Ammon's horn (tissue), 1 donor: ENCODE measurements at regions not wholly inside any gene's neighbourhood (a gene's known extent, or its start where the extent isn't known, plus 50 kb on each side); places are given as distances from the start of the nearest gene placed in this dataset.

Source experiments
- DNase-seq: peaks from one replicate; pipeline ENCODE4 v3.0.0-alpha.2; 2016; ENCODE audit warnings: low spot score

GRCh38 chr4:35710343-35710742 lies 534.0 kb downstream of the ARAP2 start:
- no peak for DNase-seq

GRCh38 chr4:35711127-35711526 lies 533.2 kb downstream of the ARAP2 start:
- no peak for DNase-seq

- DNase-seq, result no peak
Measured at GRCh38 chr4:35723973-35724372, 520.3 kb downstream of the ARAP2 start.

GRCh38 chr4:35725131-35725530 lies 519.2 kb downstream of the ARAP2 start:
- no peak for DNase-seq

- DNase-seq, result no peak
Measured at GRCh38 chr4:35730414-35730813, 513.9 kb downstream of the ARAP2 start.

- DNase-seq, result no peak
Measured at GRCh38 chr4:35734381-35735098, 509.8 kb downstream of the ARAP2 start.

GRCh38 chr4:35739308-35739707 lies 505.0 kb downstream of the ARAP2 start:
- no peak for DNase-seq

- DNase-seq, result no peak
Measured at GRCh38 chr4:35754047-35754446, 490.3 kb downstream of the ARAP2 start.

GRCh38 chr4:35757836-35758235 lies 486.5 kb downstream of the ARAP2 start:
- DNase-seq, result no peak

- DNase-seq, result no peak
Measured at GRCh38 chr4:35760807-35761206, 483.5 kb downstream of the ARAP2 start.

GRCh38 chr4:35771571-35771970 lies 472.7 kb downstream of the ARAP2 start:
- no peak for DNase-seq

- DNase-seq, result no peak
Measured at GRCh38 chr4:35772291-35772690, 472.0 kb downstream of the ARAP2 start.

GRCh38 chr4:35789899-35790574 lies 454.3 kb downstream of the ARAP2 start:
- DNase-seq, result no peak

- DNase-seq, result no peak
Measured at GRCh38 chr4:35793045-35793722, 451.1 kb downstream of the ARAP2 start.

GRCh38 chr4:35793766-35794165 lies 450.5 kb downstream of the ARAP2 start:
- no peak for DNase-seq

GRCh38 chr4:35800669-35801068 lies 443.6 kb downstream of the ARAP2 start:
- DNase-seq, result no peak

- DNase-seq, result no peak
Measured at GRCh38 chr4:35802644-35803043, 441.7 kb downstream of the ARAP2 start.

- DNase-seq, result no peak
Measured at GRCh38 chr4:35818520-35818919, 425.8 kb downstream of the ARAP2 start.

GRCh38 chr4:35820003-35820402 lies 424.3 kb downstream of the ARAP2 start:
- DNase-seq, result no peak

- DNase-seq, result no peak
Measured at GRCh38 chr4:35824231-35824630, 420.1 kb downstream of the ARAP2 start.

GRCh38 chr4:35835893-35836292 lies 408.4 kb downstream of the ARAP2 start:
- DNase-seq, result no peak

- DNase-seq, result no peak
Measured at GRCh38 chr4:35836596-35836995, 407.7 kb downstream of the ARAP2 start.

- peak; percentile 26 for DNase-seq
Measured at GRCh38 chr4:35867057-35867456, 377.3 kb downstream of the ARAP2 start.
